Vagina (tissue), 2 donors: ENCODE measurements at regions not wholly inside any gene's neighbourhood (a gene's known extent, or its start where the extent isn't known, plus 50 kb on each side); places are given as distances from the start of the nearest gene placed in this dataset.

ENCODE experiments used
- CTCF ChIP-seq, 3 experiments: fragments of 450-650 bp in 2 of 3; fragments of 200-600 bp in 1 of 3; sonication (generic) in 1 of 3; IDR thresholded peaks; one replicate each; pipeline ENCODE4 v1.5.1; 2017 to 2019; ENCODE audit warnings: antibody characterized with exemption in 3 of 3, mild to moderate bottlenecking in 2 of 3, moderate library complexity in 2 of 3
- POLR2A ChIP-seq, 2 donors: fragments of 450-650 bp; IDR thresholded peaks; one replicate each; pipeline ENCODE4 v1.6.1; 2017; ENCODE audit warnings: antibody characterized with exemption in 2 of 2, mild to moderate bottlenecking in 2 of 2, moderate library complexity in 2 of 2

GRCh38 chr7:19248115-19248514 is 102.9 kb upstream of the FERD3L start:
- TF ChIP-seq CTCF (IDR thresholded peaks at IDR 0.05) (no peak), POLR2A (IDR thresholded peaks at IDR 0.05) (no peak)
